H9 (cell line): ENCODE measurements at regions not wholly inside any gene's neighbourhood (a gene's known extent, or its start where the extent isn't known, plus 50 kb on each side); places are given as distances from the start of the nearest gene placed in this dataset.

Experiments
- DNase-seq: peaks from one replicate; pipeline ENCODE4 v3.0.0-alpha.2; 2017
- H2AFZ ChIP-seq: one replicate; pipeline ENCODE4 v1.6.1; 2013; ENCODE audit warnings: mild to moderate bottlenecking, low read length, control low read depth, moderate library complexity
- H2AK5ac ChIP-seq: 2 replicates; pipeline ENCODE4 v1.6.1; 2013; ENCODE audit warnings: low read length, control low read depth, mixed read lengths; ENCODE audit not compliant: insufficient read length
- H2BK120ac ChIP-seq: one replicate; pipeline ENCODE4 v1.6.1; 2013; ENCODE audit warnings: low read depth, mild to moderate bottlenecking, low read length, control low read depth, inconsistent platforms; ENCODE audit not compliant: poor library complexity, severe bottlenecking
- H2BK12ac ChIP-seq: 2 replicates; pipeline ENCODE4 v1.6.1; 2013; ENCODE audit warnings: low read length, control low read depth, mixed read lengths, low read depth; ENCODE audit not compliant: insufficient read length
- H2BK15ac ChIP-seq: 2 replicates; pipeline ENCODE4 v1.6.1; 2013; ENCODE audit warnings: low read depth, low read length, control low read depth
- H2BK20ac ChIP-seq: one replicate; pipeline ENCODE4 v1.6.1; 2013; ENCODE audit warnings: low read depth, mild to moderate bottlenecking, low read length, control low read depth, inconsistent platforms; ENCODE audit not compliant: poor library complexity, severe bottlenecking
- H2BK5ac ChIP-seq: 2 replicates; pipeline ENCODE4 v1.6.1; 2013; ENCODE audit warnings: low read length, control low read depth, mixed read lengths; ENCODE audit not compliant: insufficient read length
- H3K14ac ChIP-seq: 2 replicates; pipeline ENCODE4 v1.6.1; 2013; ENCODE audit warnings: low read length, control low read depth; ENCODE audit not compliant: insufficient read depth
- H3K18ac ChIP-seq: 2 replicates; pipeline ENCODE4 v1.6.1; 2013; ENCODE audit warnings: low read depth, mild to moderate bottlenecking, mixed read lengths, low read length, control low read depth; ENCODE audit not compliant: insufficient read length
- H3K23ac ChIP-seq: 2 replicates; pipeline ENCODE4 v1.6.1; 2013; ENCODE audit warnings: low read length, control low read depth, mixed read lengths, low read depth; ENCODE audit not compliant: insufficient read length
- H3K23me2 ChIP-seq: 2 replicates; pipeline ENCODE4 v1.6.1; 2013; ENCODE audit warnings: low read depth, mild to moderate bottlenecking, mixed read lengths, low read length, control low read depth; ENCODE audit not compliant: insufficient read length, poor library complexity, severe bottlenecking
- H3K27ac ChIP-seq: 2 replicates; pipeline ENCODE4 v1.5.1; 2013; ENCODE audit warnings: low read length, control low read depth, mixed read lengths, low read depth; ENCODE audit not compliant: insufficient read length
- H3K27me3 ChIP-seq: 2 replicates; pipeline ENCODE4 v1.6.1; 2013; ENCODE audit warnings: low read length, control low read depth, inconsistent platforms; ENCODE audit not compliant: insufficient read depth
- H3K4ac ChIP-seq: 2 replicates; pipeline ENCODE4 v1.6.1; 2013; ENCODE audit warnings: low read depth, mild to moderate bottlenecking, control low read depth, inconsistent platforms, low read length, moderate library complexity
- H3K4me1 ChIP-seq: 2 replicates; pipeline ENCODE4 v1.6.1; 2013; ENCODE audit warnings: low read length, control low read depth, inconsistent platforms; ENCODE audit not compliant: insufficient read depth
- H3K4me2 ChIP-seq: 2 replicates; pipeline ENCODE4 v1.6.1; 2013; ENCODE audit warnings: low read length, control low read depth, mixed read lengths; ENCODE audit not compliant: insufficient read length, insufficient read depth
- H3K56ac ChIP-seq: 2 replicates; pipeline ENCODE4 v1.6.1; 2013; ENCODE audit warnings: low read depth, mild to moderate bottlenecking, mixed read lengths, low read length, control low read depth; ENCODE audit not compliant: insufficient read length
- H3K79me1 ChIP-seq: 2 replicates; pipeline ENCODE4 v1.6.1; 2013; ENCODE audit warnings: low read depth, mild to moderate bottlenecking, moderate library complexity, low read length, control low read depth, inconsistent platforms; ENCODE audit not compliant: insufficient read depth, poor library complexity, severe bottlenecking
- H3K79me2 ChIP-seq: 2 replicates; pipeline ENCODE4 v1.6.1; 2013; ENCODE audit warnings: low read length, control low read depth, inconsistent platforms; ENCODE audit not compliant: insufficient read depth
- H3K9ac ChIP-seq: 2 replicates; pipeline ENCODE4 v1.6.1; 2013; ENCODE audit warnings: low read length, control low read depth, mixed read lengths; ENCODE audit not compliant: insufficient read length; ENCODE audit errors: extremely low read depth
- H3K9me3 ChIP-seq: one replicate; pipeline ENCODE4 v1.6.1; 2013; ENCODE audit warnings: low read depth, low read length, inconsistent platforms; ENCODE audit not compliant: control insufficient read depth
- H3T11ph ChIP-seq: one replicate; pipeline ENCODE4 v1.6.1; 2013; ENCODE audit warnings: mild to moderate bottlenecking, low read length, control low read depth, inconsistent platforms
- H4K20me1 ChIP-seq: one replicate; pipeline ENCODE4 v1.6.1; 2013; ENCODE audit not compliant: control insufficient read depth, insufficient read length, insufficient read depth
- H4K5ac ChIP-seq: 2 replicates; pipeline ENCODE4 v1.6.1; 2013; ENCODE audit warnings: low read depth, mild to moderate bottlenecking, mixed read lengths, low read length, control low read depth; ENCODE audit not compliant: insufficient read length
- H4K8ac ChIP-seq: replicated peaks from 2 replicates; pipeline ENCODE4 v1.6.1; 2013; ENCODE audit warnings: low read length, control low read depth, mixed read lengths, low read depth; ENCODE audit not compliant: insufficient read length
- H4K91ac ChIP-seq: 2 replicates; pipeline ENCODE4 v1.6.1; 2013; ENCODE audit warnings: low read depth, mild to moderate bottlenecking, moderate library complexity, mixed read lengths, low read length, control low read depth; ENCODE audit not compliant: insufficient read length
- H3K27ac Mint-ChIP-seq, 3 experiments: 2 replicates in 2 of 3; 3 replicates in 1 of 3; pipeline ENCODE4 v1.8.0; 2020 to 2021; ENCODE audit warnings: mixed read lengths in 3 of 3, mild to moderate bottlenecking in 1 of 3, moderate library complexity in 1 of 3
- H3K27me3 Mint-ChIP-seq: 2 replicates; pipeline ENCODE4 v1.8.0; 2021; ENCODE audit warnings: low read depth, mild to moderate bottlenecking, moderate library complexity, mixed read lengths
- H3K36me3 Mint-ChIP-seq, 3 experiments: 2 replicates in 2 of 3; 3 replicates in 1 of 3; pipeline ENCODE4 v1.8.0; 2020 to 2021; ENCODE audit warnings: low read depth in 3 of 3, mixed read lengths in 3 of 3; ENCODE audit not compliant: insufficient read depth in 1 of 3
- H3K4me1 Mint-ChIP-seq, 2 experiments: 2 replicates each; pipeline ENCODE4 v1.8.0; 2020; ENCODE audit warnings: mixed read lengths in 2 of 2
- H3K4me3 Mint-ChIP-seq, 2 experiments: 2 replicates in 1 of 2; 3 replicates in 1 of 2; pipeline ENCODE4 v1.8.0; 2020 to 2021; ENCODE audit warnings: mild to moderate bottlenecking in 2 of 2, mixed read lengths in 2 of 2, moderate library complexity in 1 of 2
- H3K9me3 Mint-ChIP-seq, 2 experiments: 2 replicates in 1 of 2; 3 replicates in 1 of 2; pipeline ENCODE4 v1.8.0; 2020; ENCODE audit warnings: mild to moderate bottlenecking in 2 of 2, mixed read lengths in 2 of 2, moderate library complexity in 1 of 2
- CTCF ChIP-seq: fragments of 200-600 bp; sonication (generic); conservative IDR thresholded peaks from 3 replicates; pipeline ENCODE4 v1.8.0; 2021; ENCODE audit warnings: antibody characterized with exemption, mild to moderate bottlenecking
- WGBS: extraction: QIAGEN DNeasy Blood & Tissue Kit; methylation state at CpG from one replicate; pipeline ENCODE4 v1.1.7; 2013; ENCODE audit warnings: missing lambda C conversion rate, low lambda C conversion rate, mixed read lengths; ENCODE audit not compliant: insufficient read length; ENCODE audit errors: extremely low coverage; 5-methylcytosine and 5-hydroxymethylcytosine counted together

DNA sequence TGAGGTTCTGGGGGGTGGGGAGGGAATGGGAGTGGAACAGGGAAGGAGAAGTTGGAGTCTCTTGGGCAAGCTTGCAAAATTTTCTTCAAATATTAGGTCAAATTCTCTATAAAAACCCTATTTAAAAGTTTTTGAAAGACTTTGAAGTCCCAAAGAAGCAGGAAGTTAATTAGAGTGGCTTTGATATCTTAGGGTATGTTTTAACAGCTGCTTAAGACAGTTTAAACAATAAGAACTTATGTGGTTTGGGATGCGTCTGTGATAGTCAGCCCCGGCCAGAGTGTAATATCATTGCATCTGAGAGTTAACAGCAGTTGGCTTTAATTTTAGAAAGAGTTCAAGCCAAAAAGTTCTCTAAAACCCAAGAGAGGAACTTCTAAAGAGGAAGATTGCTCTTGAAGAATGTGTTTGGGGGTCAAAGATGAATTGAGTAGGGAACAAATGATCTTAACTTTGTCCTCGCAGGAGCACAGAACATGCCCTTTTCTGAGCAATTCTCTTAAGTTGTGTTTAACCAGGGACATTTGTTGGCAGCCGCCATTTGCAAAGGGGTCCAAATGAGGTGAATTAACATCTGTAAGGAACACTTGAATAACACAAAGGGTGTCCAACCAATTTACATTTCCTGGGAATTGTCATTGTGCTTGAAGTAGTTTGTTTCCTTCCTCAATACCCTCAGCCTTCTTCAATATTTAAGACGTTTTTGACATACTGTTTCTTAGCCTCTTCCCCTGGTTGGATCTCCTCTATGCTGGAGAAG lies 182.4 kb downstream of the PTEN start:
- Histone ChIP-seq H2BK15ac (no peak overlapping the region), H2AFZ (no peak overlapping the region), H2BK120ac (no peak overlapping the region), H3T11ph (no peak overlapping the region), H4K91ac (no peak overlapping the region), H4K20me1 (no peaks in the 10 kb centered on the region), H3K27ac (no peak overlapping the region), H3K9me3 (no peaks in the 10 kb centered on the region), H2BK12ac (no peak overlapping the region), H2BK5ac (no peak overlapping the region), H3K18ac (no peak overlapping the region), H3K23ac (no peak overlapping the region), H2AK5ac (no peak overlapping the region), H3K27me3 (no peaks in the 10 kb centered on the region), H3K14ac (no peak overlapping the region), H3K4ac (no peak overlapping the region), H3K79me2 (no peaks in the 10 kb centered on the region), H3K9ac (no peak overlapping the region), H3K23me2 (no peaks in the 10 kb centered on the region), H3K56ac (no peak overlapping the region), H3K4me1 (peaks cover 8% of the 10 kb centered on the region; the same call in 1 of the 2 replicates), H3K79me1 (no peaks in the 10 kb centered on the region), H4K8ac (no peak overlapping the region), H4K5ac (no peak overlapping the region), H2BK20ac (no peak overlapping the region), H3K4me2 (peak overlapping the region; percentile 41)
- TF ChIP-seq CTCF, result no peak
- Mint-ChIP-seq H3K4me3 (no peak overlapping the region), H3K27me3 (peaks cover 5% of the 10 kb centered on the region), H3K4me1 (peaks cover 28 to 30% of the 10 kb centered on the region in 2 experiments), H3K9me3 (peaks cover 0 to 5% of the 10 kb centered on the region in 2 experiments; a peak in 3 of 5 replicates), H3K36me3 (peaks cover 0 to 2% (median 0%) of the 10 kb centered on the region in 3 experiments; a peak in 5 of 7 replicates), H3K27ac (peak overlapping the region in 1 of 3 experiments; percentile 54; a peak in 2 of 7 replicates)
- no peak for DNase-seq
- no CpG with 5 or more reads among the region's 5 CpGs for WGBS
